HEK293 (cell line): ENCODE measurements at regions not wholly inside any gene's neighbourhood (a gene's known extent, or its start where the extent isn't known, plus 50 kb on each side); places are given as distances from the start of the nearest gene placed in this dataset.

Source experiments
- CTCF ChIA-PET: fragments of 350-600 bp; formaldehyde crosslinking; extraction: SDS; loops from one replicate; lab custom pipeline; 2021; ENCODE audit warnings: antibody characterized with exemption; lab: Yijun Ruan, JAX
- POLR2A ChIA-PET: fragments of 300-600 bp; formaldehyde crosslinking; extraction: SDS; loops from one replicate; lab custom pipeline; 2020; ENCODE audit warnings: antibody characterized with exemption, inconsistent platforms; lab: Yijun Ruan, JAX
- H3K27ac ChIP-seq: fragments of 200-500 bp; sonication (Bioruptor generic); 2 replicates; pipeline ENCODE4 v1.5.1; 2014; ENCODE audit warnings: low read depth, low read length, control low read depth, inconsistent platforms; ENCODE audit errors: extremely low read depth
- H3K36me3 ChIP-seq, 2 experiments: fragments of 200-500 bp in 1 of 2; sonication (Bioruptor generic) in 1 of 2; 1 replicate in 1 of 2; 2 replicates in 1 of 2; pipeline ENCODE4 v1.5.1; 2014 to 2017; ENCODE audit warnings: inconsistent platforms in 2 of 2, low read length in 2 of 2; ENCODE audit not compliant: control insufficient read depth in 2 of 2, insufficient read depth in 1 of 2
- H3K4me1 ChIP-seq: fragments of 200-500 bp; sonication (Bioruptor generic); 2 replicates; pipeline ENCODE4 v1.5.1; 2014; ENCODE audit warnings: mild to moderate bottlenecking, low read length, inconsistent platforms; ENCODE audit not compliant: control insufficient read depth, insufficient read depth
- H3K4me3 ChIP-seq: 2 replicates; pipeline ENCODE4 v1.5.1; 2011; ENCODE audit warnings: low read depth, mild to moderate bottlenecking, control low read depth, low read length, moderate library complexity
- H3K9me3 ChIP-seq: fragments of 200-500 bp; sonication (Bioruptor generic); 2 replicates; pipeline ENCODE4 v1.5.1; 2014; ENCODE audit warnings: low read depth, low read length, inconsistent platforms; ENCODE audit not compliant: control insufficient read depth, insufficient read depth
- HOXD13 ChIP-seq: sonication (generic); formaldehyde crosslinking; IDR thresholded peaks from 2 replicates; pipeline ENCODE4 v1.8.0; 2022; ENCODE audit warnings: missing genetic modification reagents, borderline replicate concordance
- KLF1 ChIP-seq: fragments of 450-650 bp; formaldehyde crosslinking; IDR thresholded peaks from 2 replicates; pipeline ENCODE4 v1.5.1; 2016; ENCODE audit warnings: missing biosample characterization, missing genetic modification characterization
- KLF10 ChIP-seq: fragments of 450-650 bp; IDR thresholded peaks from 2 replicates; pipeline ENCODE4 v1.5.1; 2018; ENCODE audit warnings: missing biosample characterization, mild to moderate bottlenecking, missing genetic modification characterization
- KLF16 ChIP-seq: fragments of 450-650 bp; formaldehyde crosslinking; IDR thresholded peaks from 2 replicates; pipeline ENCODE4 v1.5.1; 2017; ENCODE audit warnings: missing biosample characterization, missing genetic modification characterization
- OSR2 ChIP-seq: fragments of 450-650 bp; formaldehyde crosslinking; IDR thresholded peaks from 2 replicates; pipeline ENCODE4 v1.5.1; 2016; ENCODE audit warnings: missing biosample characterization, missing genetic modification characterization
- SCRT1 ChIP-seq: fragments of 450-650 bp; formaldehyde crosslinking; IDR thresholded peaks from 2 replicates; pipeline ENCODE4 v1.5.1; 2016; ENCODE audit warnings: missing biosample characterization, missing genetic modification characterization, borderline replicate concordance
- TCF7L2 ChIP-seq: IDR thresholded peaks from 2 replicates; pipeline ENCODE4 v1.6.1; 2011; ENCODE audit warnings: low read depth, mild to moderate bottlenecking, inconsistent platforms, low read length, moderate library complexity, borderline replicate concordance
- ZBTB20 ChIP-seq: fragments of 450-650 bp; formaldehyde crosslinking; IDR thresholded peaks from 2 replicates; pipeline ENCODE4 v1.5.1; 2016; ENCODE audit warnings: missing biosample characterization, missing genetic modification characterization
- ZFP37 ChIP-seq: fragments of 450-650 bp; formaldehyde crosslinking; IDR thresholded peaks from 2 replicates; pipeline ENCODE4 v1.5.1; 2016; ENCODE audit warnings: missing biosample characterization, missing genetic modification characterization
- ZNF112 ChIP-seq: fragments of 450-650 bp; formaldehyde crosslinking; IDR thresholded peaks from 2 replicates; pipeline ENCODE4 v1.5.0; 2017; ENCODE audit warnings: missing biosample characterization, missing genetic modification characterization
- ZNF140 ChIP-seq: fragments of 450-650 bp; formaldehyde crosslinking; IDR thresholded peaks from 2 replicates; pipeline ENCODE4 v1.5.1; 2016; ENCODE audit warnings: missing biosample characterization, missing genetic modification characterization
- ZNF19 ChIP-seq: fragments of 450-650 bp; formaldehyde crosslinking; IDR thresholded peaks from 2 replicates; pipeline ENCODE4; 2016; ENCODE audit warnings: missing biosample characterization, missing genetic modification characterization, low read depth
- ZNF211 ChIP-seq: fragments of 450-650 bp; formaldehyde crosslinking; IDR thresholded peaks from 2 replicates; pipeline ENCODE4 v1.5.1; 2016; ENCODE audit warnings: low read depth, missing biosample characterization, missing genetic modification characterization
- ZNF266 ChIP-seq: fragments of 450-650 bp; formaldehyde crosslinking; IDR thresholded peaks from 2 replicates; pipeline ENCODE4 v1.5.1; 2016; ENCODE audit warnings: missing biosample characterization, missing genetic modification characterization, low read depth
- ZNF292 ChIP-seq: fragments of 450-650 bp; formaldehyde crosslinking; IDR thresholded peaks from 2 replicates; pipeline ENCODE4 v1.5.1; 2016; ENCODE audit warnings: low read depth, missing biosample characterization, missing genetic modification characterization, borderline replicate concordance
- ZNF394 ChIP-seq: fragments of 450-650 bp; formaldehyde crosslinking; IDR thresholded peaks from 2 replicates; pipeline ENCODE4 v1.5.1; 2016; ENCODE audit warnings: missing biosample characterization, missing genetic modification characterization, mild to moderate bottlenecking, moderate library complexity, borderline replicate concordance
- ZNF416 ChIP-seq: fragments of 450-650 bp; formaldehyde crosslinking; IDR thresholded peaks from 2 replicates; pipeline ENCODE4 v1.5.1; 2016; ENCODE audit warnings: missing biosample characterization, missing genetic modification characterization
- ZNF426 ChIP-seq: fragments of 450-650 bp; formaldehyde crosslinking; IDR thresholded peaks from 2 replicates; pipeline ENCODE4 v1.5.1; 2017; ENCODE audit warnings: missing biosample characterization, missing genetic modification characterization, mild to moderate bottlenecking, inconsistent platforms, moderate library complexity
- ZNF560 ChIP-seq: fragments of 450-650 bp; formaldehyde crosslinking; IDR thresholded peaks from 2 replicates; pipeline ENCODE4 v1.5.1; 2017; ENCODE audit warnings: missing biosample characterization, missing genetic modification characterization, borderline replicate concordance
- ZNF624 ChIP-seq: fragments of 450-650 bp; formaldehyde crosslinking; IDR thresholded peaks from 2 replicates; pipeline ENCODE4 v1.5.1; 2017; ENCODE audit warnings: missing biosample characterization, missing genetic modification characterization
- TF ChIP-seq, protein P1 (sequence below): fragments of 450-650 bp; formaldehyde crosslinking; IDR thresholded peaks from 2 replicates; pipeline ENCODE4 v1.5.1; 2016; ENCODE audit warnings: missing biosample characterization, missing genetic modification characterization
- TF ChIP-seq, protein P2 (sequence below): IDR thresholded peaks from 2 replicates; pipeline ENCODE4 v1.6.1; 2011; ENCODE audit warnings: mild to moderate bottlenecking, low read depth, low read length, borderline replicate concordance
- TF ChIP-seq, protein P3 (sequence below): fragments of 450-650 bp; formaldehyde crosslinking; IDR thresholded peaks from 2 replicates; pipeline ENCODE4 v1.5.1; 2017; ENCODE audit warnings: missing biosample characterization, missing genetic modification characterization
- TF ChIP-seq, protein P4 (sequence below): fragments of 450-650 bp; formaldehyde crosslinking; IDR thresholded peaks from 2 replicates; pipeline ENCODE4 v1.5.1; 2016; ENCODE audit warnings: missing biosample characterization, missing genetic modification characterization
- TF ChIP-seq, protein P5 (sequence below): fragments of 450-650 bp; formaldehyde crosslinking; IDR thresholded peaks from 2 replicates; pipeline ENCODE4 v1.5.1; 2016; ENCODE audit warnings: missing biosample characterization, missing genetic modification characterization, borderline replicate concordance
- TF ChIP-seq, protein P6 (sequence below): fragments of 450-650 bp; formaldehyde crosslinking; IDR thresholded peaks from 2 replicates; pipeline ENCODE4 v1.5.1; 2017; ENCODE audit warnings: missing biosample characterization, missing genetic modification characterization
- TF ChIP-seq, protein P7 (sequence below): fragments of 450-650 bp; formaldehyde crosslinking; IDR thresholded peaks from 2 replicates; pipeline ENCODE4 v1.5.1; 2016; ENCODE audit warnings: missing biosample characterization, missing genetic modification characterization

DNA sequence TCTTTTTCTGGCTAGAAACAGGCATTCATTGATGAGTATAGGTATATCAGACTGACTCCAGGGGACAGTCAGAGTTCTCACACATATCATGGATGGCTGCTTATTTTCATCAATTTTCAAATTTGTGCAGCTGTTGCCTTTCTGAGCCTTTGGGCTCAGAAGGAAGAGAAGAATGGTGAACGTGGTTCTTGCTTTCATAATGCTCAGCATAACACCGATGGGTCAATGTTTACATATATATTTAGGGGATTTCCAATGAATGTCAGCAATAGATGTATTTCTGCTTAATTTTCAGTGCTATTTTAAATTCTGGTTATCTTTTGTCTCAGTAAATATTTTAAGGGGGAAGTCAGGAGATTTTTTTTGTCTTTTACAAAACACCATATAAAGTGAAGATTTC lies 581.4 kb upstream of the DPPA4 start:
- H3K27ac ChIP-seq, result no peak overlapping the region
- CTCF ChIA-PET, result no interaction called here

DNA sequence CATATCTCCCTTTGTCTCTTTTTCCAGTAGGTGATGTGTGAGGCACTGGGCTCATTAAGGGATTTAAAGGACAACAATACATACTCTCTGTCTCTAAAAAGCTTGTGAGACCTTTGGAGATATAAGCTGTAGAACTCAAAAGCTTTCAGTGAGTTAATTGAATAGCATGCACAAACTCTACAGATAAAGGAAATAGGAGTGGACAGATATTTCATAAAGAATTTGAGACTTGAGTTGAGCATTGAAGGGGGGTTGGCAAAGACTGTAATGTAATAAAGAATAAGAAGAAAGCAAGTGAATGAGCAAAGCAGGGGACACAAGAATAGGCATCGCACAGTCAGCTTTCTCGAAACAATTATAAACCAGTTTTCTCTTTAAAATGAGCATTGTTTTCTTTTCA lies 583.4 kb upstream of the DPPA4 start:
- H3K27ac ChIP-seq, result no peak overlapping the region
- POLR2A ChIA-PET, result no interaction called here
- H3K4me1 ChIP-seq, result no peaks in the 10 kb centered on the region
- H3K4me3 ChIP-seq, result no peak overlapping the region
- CTCF ChIA-PET, result no interaction called here
- no peaks in the 10 kb centered on the region for H3K36me3 ChIP-seq
- H3K9me3 ChIP-seq, result no peaks in the 10 kb centered on the region
- TF ChIP-seq ZNF140 (tag by site-specific recombination) (no peak), ZBTB20 (tag by site-specific recombination) (no peak), HOXD13 (no peak), ZNF292 (no peak), ZNF112 (no peak), ZNF426 (tag by site-specific recombination) (no peak), ZNF19 (tag by site-specific recombination) (no peak), KLF16 (tag by site-specific recombination) (no peak), SCRT1 (tag by site-specific recombination) (no peak), KLF10 (tag by site-specific recombination) (no peak), ZNF416 (tag by site-specific recombination) (no peak)
- TF ChIP-seq, protein P1, sequence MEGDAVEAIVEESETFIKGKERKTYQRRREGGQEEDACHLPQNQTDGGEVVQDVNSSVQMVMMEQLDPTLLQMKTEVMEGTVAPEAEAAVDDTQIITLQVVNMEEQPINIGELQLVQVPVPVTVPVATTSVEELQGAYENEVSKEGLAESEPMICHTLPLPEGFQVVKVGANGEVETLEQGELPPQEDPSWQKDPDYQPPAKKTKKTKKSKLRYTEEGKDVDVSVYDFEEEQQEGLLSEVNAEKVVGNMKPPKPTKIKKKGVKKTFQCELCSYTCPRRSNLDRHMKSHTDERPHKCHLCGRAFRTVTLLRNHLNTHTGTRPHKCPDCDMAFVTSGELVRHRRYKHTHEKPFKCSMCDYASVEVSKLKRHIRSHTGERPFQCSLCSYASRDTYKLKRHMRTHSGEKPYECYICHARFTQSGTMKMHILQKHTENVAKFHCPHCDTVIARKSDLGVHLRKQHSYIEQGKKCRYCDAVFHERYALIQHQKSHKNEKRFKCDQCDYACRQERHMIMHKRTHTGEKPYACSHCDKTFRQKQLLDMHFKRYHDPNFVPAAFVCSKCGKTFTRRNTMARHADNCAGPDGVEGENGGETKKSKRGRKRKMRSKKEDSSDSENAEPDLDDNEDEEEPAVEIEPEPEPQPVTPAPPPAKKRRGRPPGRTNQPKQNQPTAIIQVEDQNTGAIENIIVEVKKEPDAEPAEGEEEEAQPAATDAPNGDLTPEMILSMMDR, result no peak
- TF ChIP-seq, protein P2, sequence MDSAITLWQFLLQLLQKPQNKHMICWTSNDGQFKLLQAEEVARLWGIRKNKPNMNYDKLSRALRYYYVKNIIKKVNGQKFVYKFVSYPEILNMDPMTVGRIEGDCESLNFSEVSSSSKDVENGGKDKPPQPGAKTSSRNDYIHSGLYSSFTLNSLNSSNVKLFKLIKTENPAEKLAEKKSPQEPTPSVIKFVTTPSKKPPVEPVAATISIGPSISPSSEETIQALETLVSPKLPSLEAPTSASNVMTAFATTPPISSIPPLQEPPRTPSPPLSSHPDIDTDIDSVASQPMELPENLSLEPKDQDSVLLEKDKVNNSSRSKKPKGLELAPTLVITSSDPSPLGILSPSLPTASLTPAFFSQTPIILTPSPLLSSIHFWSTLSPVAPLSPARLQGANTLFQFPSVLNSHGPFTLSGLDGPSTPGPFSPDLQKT, result no peak
- TF ChIP-seq, protein P3, sequence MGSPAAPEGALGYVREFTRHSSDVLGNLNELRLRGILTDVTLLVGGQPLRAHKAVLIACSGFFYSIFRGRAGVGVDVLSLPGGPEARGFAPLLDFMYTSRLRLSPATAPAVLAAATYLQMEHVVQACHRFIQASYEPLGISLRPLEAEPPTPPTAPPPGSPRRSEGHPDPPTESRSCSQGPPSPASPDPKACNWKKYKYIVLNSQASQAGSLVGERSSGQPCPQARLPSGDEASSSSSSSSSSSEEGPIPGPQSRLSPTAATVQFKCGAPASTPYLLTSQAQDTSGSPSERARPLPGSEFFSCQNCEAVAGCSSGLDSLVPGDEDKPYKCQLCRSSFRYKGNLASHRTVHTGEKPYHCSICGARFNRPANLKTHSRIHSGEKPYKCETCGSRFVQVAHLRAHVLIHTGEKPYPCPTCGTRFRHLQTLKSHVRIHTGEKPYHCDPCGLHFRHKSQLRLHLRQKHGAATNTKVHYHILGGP, result no peak
- TF ChIP-seq, protein P4, sequence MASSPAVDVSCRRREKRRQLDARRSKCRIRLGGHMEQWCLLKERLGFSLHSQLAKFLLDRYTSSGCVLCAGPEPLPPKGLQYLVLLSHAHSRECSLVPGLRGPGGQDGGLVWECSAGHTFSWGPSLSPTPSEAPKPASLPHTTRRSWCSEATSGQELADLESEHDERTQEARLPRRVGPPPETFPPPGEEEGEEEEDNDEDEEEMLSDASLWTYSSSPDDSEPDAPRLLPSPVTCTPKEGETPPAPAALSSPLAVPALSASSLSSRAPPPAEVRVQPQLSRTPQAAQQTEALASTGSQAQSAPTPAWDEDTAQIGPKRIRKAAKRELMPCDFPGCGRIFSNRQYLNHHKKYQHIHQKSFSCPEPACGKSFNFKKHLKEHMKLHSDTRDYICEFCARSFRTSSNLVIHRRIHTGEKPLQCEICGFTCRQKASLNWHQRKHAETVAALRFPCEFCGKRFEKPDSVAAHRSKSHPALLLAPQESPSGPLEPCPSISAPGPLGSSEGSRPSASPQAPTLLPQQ (tag by site-specific recombination), result no peak

More for the DNA sequence above, 581.4 kb upstream of the DPPA4 start:
- Histone ChIP-seq H3K36me3 (no peaks in the 10 kb centered on the region), H3K4me3 (no peak overlapping the region), H3K9me3 (no peaks in the 10 kb centered on the region), H3K4me1 (no peaks in the 10 kb centered on the region)
- POLR2A ChIA-PET, result no interaction called here
- no peak for TF ChIP-seq ZNF266
- TF ChIP-seq ZNF394 (tag by site-specific recombination), result no peak
- TF ChIP-seq ZFP37, result no peak
- no peak for TF ChIP-seq ZNF560 (tag by site-specific recombination)
- TF ChIP-seq TCF7L2, result no peak
- no peak for TF ChIP-seq OSR2 (tag by site-specific recombination)
- no peak for TF ChIP-seq KLF1 (tag by site-specific recombination)
- no peak for TF ChIP-seq ZNF211 (tag by site-specific recombination)
- TF ChIP-seq, protein P5, sequence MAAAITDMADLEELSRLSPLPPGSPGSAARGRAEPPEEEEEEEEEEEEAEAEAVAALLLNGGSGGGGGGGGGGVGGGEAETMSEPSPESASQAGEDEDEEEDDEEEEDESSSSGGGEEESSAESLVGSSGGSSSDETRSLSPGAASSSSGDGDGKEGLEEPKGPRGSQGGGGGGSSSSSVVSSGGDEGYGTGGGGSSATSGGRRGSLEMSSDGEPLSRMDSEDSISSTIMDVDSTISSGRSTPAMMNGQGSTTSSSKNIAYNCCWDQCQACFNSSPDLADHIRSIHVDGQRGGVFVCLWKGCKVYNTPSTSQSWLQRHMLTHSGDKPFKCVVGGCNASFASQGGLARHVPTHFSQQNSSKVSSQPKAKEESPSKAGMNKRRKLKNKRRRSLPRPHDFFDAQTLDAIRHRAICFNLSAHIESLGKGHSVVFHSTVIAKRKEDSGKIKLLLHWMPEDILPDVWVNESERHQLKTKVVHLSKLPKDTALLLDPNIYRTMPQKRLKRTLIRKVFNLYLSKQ (tag by site-specific recombination), result no peak
- no peak for TF ChIP-seq ZNF624 (tag by site-specific recombination)
- TF ChIP-seq, protein P6, sequence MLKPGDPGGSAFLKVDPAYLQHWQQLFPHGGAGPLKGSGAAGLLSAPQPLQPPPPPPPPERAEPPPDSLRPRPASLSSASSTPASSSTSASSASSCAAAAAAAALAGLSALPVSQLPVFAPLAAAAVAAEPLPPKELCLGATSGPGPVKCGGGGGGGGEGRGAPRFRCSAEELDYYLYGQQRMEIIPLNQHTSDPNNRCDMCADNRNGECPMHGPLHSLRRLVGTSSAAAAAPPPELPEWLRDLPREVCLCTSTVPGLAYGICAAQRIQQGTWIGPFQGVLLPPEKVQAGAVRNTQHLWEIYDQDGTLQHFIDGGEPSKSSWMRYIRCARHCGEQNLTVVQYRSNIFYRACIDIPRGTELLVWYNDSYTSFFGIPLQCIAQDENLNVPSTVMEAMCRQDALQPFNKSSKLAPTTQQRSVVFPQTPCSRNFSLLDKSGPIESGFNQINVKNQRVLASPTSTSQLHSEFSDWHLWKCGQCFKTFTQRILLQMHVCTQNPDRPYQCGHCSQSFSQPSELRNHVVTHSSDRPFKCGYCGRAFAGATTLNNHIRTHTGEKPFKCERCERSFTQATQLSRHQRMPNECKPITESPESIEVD, result no peak
- TF ChIP-seq, protein P7, sequence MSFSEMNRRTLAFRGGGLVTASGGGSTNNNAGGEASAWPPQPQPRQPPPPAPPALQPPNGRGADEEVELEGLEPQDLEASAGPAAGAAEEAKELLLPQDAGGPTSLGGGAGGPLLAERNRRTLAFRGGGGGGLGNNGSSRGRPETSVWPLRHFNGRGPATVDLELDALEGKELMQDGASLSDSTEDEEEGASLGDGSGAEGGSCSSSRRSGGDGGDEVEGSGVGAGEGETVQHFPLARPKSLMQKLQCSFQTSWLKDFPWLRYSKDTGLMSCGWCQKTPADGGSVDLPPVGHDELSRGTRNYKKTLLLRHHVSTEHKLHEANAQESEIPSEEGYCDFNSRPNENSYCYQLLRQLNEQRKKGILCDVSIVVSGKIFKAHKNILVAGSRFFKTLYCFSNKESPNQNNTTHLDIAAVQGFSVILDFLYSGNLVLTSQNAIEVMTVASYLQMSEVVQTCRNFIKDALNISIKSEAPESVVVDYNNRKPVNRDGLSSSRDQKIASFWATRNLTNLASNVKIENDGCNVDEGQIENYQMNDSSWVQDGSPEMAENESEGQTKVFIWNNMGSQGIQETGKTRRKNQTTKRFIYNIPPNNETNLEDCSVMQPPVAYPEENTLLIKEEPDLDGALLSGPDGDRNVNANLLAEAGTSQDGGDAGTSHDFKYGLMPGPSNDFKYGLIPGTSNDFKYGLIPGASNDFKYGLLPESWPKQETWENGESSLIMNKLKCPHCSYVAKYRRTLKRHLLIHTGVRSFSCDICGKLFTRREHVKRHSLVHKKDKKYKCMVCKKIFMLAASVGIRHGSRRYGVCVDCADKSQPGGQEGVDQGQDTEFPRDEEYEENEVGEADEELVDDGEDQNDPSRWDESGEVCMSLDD, result no peak
